ENCODE measurements at regions not wholly inside any gene's neighbourhood (a gene's known extent, or its start where the extent isn't known, plus 50 kb on each side); places are given as distances from the start of the nearest gene placed in this dataset.
A peak's percentile ranks its signal among the peaks of the same experiment; 100 is the strongest.
"Not testable (repeated sequence)": the region's sequence is repeated elsewhere in the genome, so short reads cannot be mapped to it uniquely, and the experiment has no call there.

DNA sequence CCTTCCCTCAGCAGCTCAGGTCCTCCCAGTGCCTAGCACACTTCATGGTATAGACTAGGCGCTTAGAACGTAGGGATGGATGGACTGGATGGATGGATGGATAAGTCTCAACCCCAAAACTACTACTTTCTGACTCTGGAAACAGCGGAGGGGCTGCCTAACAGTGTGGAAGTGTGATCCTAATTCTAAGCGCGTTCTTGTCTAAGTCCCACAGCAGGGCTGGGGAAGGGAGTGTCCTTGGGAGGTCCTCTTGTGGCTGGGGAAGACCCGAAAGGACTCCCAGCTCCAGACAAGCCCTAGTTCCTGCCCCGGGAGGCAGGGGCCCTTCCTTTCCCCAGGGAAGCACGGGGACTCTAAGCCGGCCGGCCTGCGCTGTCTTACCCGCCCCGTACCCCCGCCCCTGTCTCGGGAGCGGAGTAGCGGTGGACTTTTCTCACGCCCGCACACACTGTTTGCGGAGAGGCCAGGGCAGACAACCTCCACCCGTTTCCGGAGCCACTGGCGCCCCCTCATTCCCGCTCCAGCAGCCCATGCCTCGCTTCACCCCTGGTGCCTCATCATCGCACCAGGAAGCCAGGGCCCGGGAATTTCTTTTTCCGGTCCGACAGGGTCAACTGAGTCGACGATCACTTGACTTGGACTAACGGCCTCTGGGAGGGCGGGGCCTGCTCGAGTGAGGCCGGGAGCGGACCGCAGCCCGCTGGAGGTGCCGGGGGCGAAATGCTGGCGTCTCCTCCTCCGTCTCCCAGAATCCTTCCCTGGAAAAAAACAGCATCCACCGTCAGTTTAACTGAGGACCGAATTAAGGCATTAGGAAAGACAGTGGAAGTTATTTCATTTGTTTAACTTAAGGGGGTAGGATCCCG lies 133.3 kb downstream of the TBC1D2B start:
- DNase-seq (ENCODE audit: low spot score): peak; percentile 85

GRCh38 chr15:77942611-77943211 lies 134.8 kb downstream of the TBC1D2B start:
- DNase-seq (ENCODE audit: low spot score): no peak

GRCh38 chr15:77941090-77941827 lies 136.3 kb downstream of the TBC1D2B start:
- DNase-seq (ENCODE audit: low spot score): not testable (repeated sequence)

- no peak for DNase-seq (ENCODE audit: low spot score)
These were observed 137.0 kb downstream of the TBC1D2B start for GRCh38 chr15:77940381-77940947.

DNA sequence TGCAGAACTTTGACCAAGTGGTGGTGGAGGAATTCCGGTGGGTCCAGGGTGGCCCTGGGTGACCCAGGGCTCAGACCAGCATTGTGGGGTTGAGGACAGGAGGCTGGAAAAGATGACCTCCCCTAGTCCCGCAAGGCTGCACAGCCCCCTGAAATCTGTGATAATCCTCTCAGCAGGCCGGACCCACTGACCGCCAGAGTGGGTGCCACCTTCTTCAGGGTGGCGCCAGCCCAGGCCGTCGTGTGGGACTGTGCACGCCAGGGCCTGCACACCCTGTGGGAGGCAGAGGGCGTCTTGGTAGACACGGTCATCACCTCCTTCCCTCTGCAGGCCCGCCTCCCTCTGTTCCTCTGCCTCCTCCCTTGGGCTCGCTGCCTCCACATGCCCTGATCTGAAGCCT lies 137.7 kb downstream of the TBC1D2B start:
- no peak for DNase-seq (ENCODE audit: low spot score)

DNA sequence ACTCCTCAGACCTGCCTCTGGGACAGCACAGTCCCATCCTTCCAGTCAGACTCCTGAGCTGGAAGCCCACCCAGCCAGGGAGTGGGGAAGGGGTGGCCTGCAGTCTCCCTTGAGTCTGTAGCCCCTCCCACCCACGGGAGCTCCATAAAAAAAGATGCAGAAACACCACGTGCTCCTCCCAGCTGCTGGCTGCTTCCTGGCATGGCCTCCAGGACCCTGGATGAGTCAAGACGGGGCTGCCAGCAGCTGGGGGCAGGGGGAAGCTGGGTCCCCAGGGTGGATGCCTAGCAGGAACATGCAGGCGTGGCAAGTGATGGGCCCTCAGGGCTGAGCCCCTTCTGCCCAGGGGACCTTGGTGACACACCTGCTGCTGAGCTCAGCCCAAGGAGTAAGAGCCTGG lies 138.5 kb downstream of the TBC1D2B start:
- not testable (repeated sequence) for DNase-seq (ENCODE audit: low spot score)

GRCh38 chr15:77938546-77938945 lies 139.0 kb downstream of the TBC1D2B start:
- DNase-seq (ENCODE audit: low spot score): not testable (repeated sequence)

- DNase-seq (ENCODE audit: low spot score): not testable (repeated sequence)
These were observed 140.9 kb downstream of the TBC1D2B start for GRCh38 chr15:77936567-77936966.

DNA sequence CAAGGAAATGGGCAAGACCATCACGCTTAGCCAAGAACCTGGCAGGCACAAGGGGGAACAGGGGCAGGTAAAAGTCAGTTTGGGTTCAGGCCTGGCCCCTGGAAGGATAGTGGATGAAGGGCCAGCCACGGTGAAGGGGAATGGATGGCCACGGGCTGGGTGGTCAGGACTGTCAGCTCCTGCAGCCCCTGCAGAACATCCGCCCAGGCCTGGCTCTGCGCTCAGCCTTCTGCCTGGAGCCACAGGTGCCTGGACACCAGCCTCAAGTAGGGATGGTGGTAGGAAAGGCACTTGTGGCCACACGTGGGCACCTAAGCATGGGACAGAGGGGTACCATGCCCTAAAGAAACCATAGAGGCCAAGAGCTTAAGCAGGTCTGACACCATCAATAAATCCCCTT lies 143.0 kb downstream of the TBC1D2B start:
- DNase-seq (ENCODE audit: low spot score): not testable (repeated sequence)

- DNase-seq (ENCODE audit: low spot score): not testable (repeated sequence)
These were observed 146.6 kb downstream of the TBC1D2B start for GRCh38 chr15:77930907-77931306.

DNA sequence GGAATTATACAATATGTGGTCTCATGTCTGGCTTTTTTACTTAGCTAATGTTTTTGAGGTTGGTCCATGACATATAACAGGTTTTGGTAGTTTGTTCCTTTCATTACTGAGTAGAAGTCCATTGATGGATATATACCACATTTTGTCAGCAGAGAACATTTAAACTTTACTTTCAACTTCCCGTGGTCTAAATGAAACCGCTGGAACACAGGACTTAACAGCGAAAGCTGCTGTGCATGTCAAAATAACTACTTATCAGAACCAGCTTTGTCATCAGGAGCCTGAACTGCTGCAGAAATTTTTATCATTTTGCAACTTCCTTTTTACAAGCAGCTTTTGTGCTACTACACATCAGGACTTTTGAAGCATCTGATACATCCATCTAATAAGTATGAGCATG lies 147.0 kb downstream of the TBC1D2B start:
- not testable (repeated sequence) for DNase-seq (ENCODE audit: low spot score)

- DNase-seq (ENCODE audit: low spot score): not testable (repeated sequence)
These were observed 150.7 kb downstream of the TBC1D2B start for GRCh38 chr15:77926789-77927188.

GRCh38 chr15:77926296-77926695 lies 151.2 kb downstream of the TBC1D2B start:
- DNase-seq (ENCODE audit: low spot score): not testable (repeated sequence)

DNA sequence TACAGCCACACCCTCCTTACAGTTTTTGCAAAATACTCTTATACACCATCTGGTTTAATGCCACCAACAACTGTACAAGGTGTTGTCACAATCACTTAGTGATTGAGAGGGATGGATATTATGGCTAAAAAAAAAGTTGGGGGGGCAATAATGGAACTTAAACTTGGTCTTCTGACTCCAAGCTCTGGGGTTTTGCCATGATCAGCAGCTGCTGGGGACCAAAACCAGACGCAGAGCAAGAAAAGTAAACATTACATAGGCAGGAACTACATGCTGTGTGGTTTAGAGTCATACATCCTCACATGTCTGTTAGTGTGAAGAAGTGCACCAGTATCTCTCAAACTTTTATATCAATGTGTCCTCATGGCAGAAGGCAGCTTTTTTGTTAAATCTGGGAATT lies 152.4 kb downstream of the TBC1D2B start:
- not testable (repeated sequence) for DNase-seq (ENCODE audit: low spot score)

- no peak for DNase-seq (ENCODE audit: low spot score)
These were observed 155.8 kb downstream of the TBC1D2B start for GRCh38 chr15:77921664-77922063.

DNA sequence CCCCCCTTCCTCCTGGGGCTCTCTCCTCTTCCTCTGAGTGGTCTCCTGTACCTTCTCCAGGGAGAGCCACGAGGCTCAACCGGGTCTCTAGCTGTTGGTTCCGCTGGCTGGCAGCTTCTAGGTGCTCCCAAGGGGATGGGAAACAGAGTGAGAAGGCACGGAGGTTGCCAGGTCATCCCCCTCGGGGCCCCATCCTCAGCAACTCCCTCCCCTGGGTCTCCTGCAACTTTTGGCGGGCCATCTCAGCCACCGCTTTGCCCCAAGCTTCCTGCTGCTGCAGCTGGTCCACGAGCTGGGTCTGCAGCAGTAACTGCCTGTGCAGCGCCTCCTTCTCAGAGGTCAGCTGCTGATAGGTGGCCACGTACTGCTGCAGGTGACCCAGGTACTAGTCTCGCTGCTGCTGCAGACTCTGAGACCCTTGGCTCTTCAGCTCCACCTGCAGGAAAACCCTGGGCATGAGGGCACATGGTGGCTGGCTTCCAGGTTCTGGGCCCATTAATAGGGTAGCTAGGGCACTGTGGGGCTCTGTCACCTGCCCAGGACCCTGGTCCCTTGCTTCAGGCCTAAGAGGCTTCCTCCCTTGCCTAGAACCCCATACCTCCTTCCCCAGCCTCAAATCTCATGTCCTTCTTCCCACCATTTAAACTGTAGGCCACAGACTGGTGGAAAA lies 160.4 kb downstream of the TBC1D2B start:
- not testable (repeated sequence) for DNase-seq (ENCODE audit: low spot score)

- DNase-seq (ENCODE audit: low spot score): not testable (repeated sequence)
These were observed 161.6 kb downstream of the TBC1D2B start for GRCh38 chr15:77915961-77916330.

- no peak for DNase-seq (ENCODE audit: low spot score)
These were observed 162.1 kb downstream of the TBC1D2B start for GRCh38 chr15:77915261-77915960.

- not testable (repeated sequence) for DNase-seq (ENCODE audit: low spot score)
These were observed 163.0 kb downstream of the TBC1D2B start for GRCh38 chr15:77914531-77914930.

GRCh38 chr15:77910030-77910911 lies 167.2 kb downstream of the TBC1D2B start:
- peak; percentile 82 for DNase-seq (ENCODE audit: low spot score)
